Activated CD4-positive, alpha-beta memory T cell treated with anti-CD3 and anti-CD28 coated beads for 36 hours (primary cell): ENCODE measurements at regions not wholly inside any gene's neighbourhood (a gene's known extent, or its start where the extent isn't known, plus 50 kb on each side); places are given as distances from the start of the nearest gene placed in this dataset.
"Not testable (repeated sequence)": the region's sequence is repeated elsewhere in the genome, so short reads cannot be mapped to it uniquely, and the experiment has no call there.

Experiments
- CTCF ChIA-PET: fragments of 350-600 bp; sonication (Branson Sonifier 250); formaldehyde crosslinking; loops from one replicate; lab custom pipeline; 2021; ENCODE audit warnings: antibody characterized with exemption, inconsistent platforms; lab: Charles Lee
- POLR2A ChIA-PET: fragments of 350-600 bp; sonication (Branson Sonifier 250); formaldehyde crosslinking; loops from one replicate; lab custom pipeline; 2021; ENCODE audit warnings: antibody characterized with exemption; lab: Charles Lee
- DNase-seq: peaks from one replicate; pipeline ENCODE4 v3.0.0-alpha.2; 2020
- H3K27ac Mint-ChIP-seq: one replicate; pipeline ENCODE4 v1.8.0; 2021; ENCODE audit warnings: mixed read lengths
- H3K27me3 Mint-ChIP-seq: one replicate; pipeline ENCODE4 v1.8.0; 2021; ENCODE audit warnings: mixed read lengths
- H3K36me3 Mint-ChIP-seq: one replicate; pipeline ENCODE4 v1.8.0; 2021; ENCODE audit warnings: mixed read lengths
- H3K4me1 Mint-ChIP-seq: one replicate; pipeline ENCODE4 v1.8.0; 2021; ENCODE audit warnings: low read depth, mixed read lengths
- H3K4me3 Mint-ChIP-seq: one replicate; pipeline ENCODE4 v1.8.0; 2021; ENCODE audit warnings: mild to moderate bottlenecking, mixed read lengths
- H3K9me3 Mint-ChIP-seq: one replicate; pipeline ENCODE4 v1.8.0; 2021; ENCODE audit warnings: mixed read lengths
- intact Hi-C: fragments of 100-400 bp; cut with micrococcal nuclease; formaldehyde crosslinking; loops from one replicate; pipeline ENCODE4 v1.15.1; 2023

DNA sequence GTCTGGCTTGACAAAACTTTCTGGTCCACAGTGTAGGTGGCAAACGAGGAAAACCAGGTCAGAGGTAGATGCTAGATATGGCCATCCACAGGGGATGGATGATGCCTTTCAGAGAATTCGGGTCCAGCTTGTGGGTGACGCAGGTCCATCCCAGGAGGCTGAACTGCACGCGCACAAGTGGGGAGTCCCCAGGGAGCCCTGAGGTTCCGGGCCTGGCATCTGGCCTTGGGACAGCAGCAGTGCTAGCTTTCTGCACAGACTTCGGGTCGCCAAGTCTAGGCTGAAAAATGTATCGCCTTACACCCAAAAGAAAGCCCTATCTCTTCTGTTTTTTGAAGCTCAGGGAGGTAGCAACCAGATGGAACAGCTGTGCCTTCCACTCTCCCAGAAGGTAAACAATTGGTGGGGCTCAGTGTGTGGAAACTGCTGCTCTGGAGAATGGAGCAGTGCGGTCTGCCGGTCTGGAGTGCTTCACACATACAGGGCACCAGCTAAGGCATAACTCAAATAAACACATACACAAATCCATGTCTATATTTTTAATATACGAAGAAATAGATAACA lies 119.3 kb upstream of the ACBD5 start:
- H3K36me3 Mint-ChIP-seq: no peaks in the 10 kb centered on the region
- H3K9me3 Mint-ChIP-seq: no peaks in the 10 kb centered on the region
- intact Hi-C loops: loop anchor here (2.0 kb wide), 1 partner anchor 135 kb away; no protein-coding TSS in a partner anchor
- no peak overlapping the region for H3K4me3 Mint-ChIP-seq
- POLR2A ChIA-PET: interaction anchor here (1.1 kb wide), 1 partner anchor 15 kb away, joined by 3 read pairs; no protein-coding TSS in a partner anchor
- no peaks in the 10 kb centered on the region for H3K4me1 Mint-ChIP-seq
- CTCF ChIA-PET: interaction anchor here (0.6 to 2.6 kb wide), 13 partner anchors 11 to 769 kb away, joined by 3 to 11 read pairs (median 3); no protein-coding TSS in a partner anchor
- H3K27me3 Mint-ChIP-seq: no peaks in the 10 kb centered on the region
- no peak overlapping the region for H3K27ac Mint-ChIP-seq
- DNase-seq: no peak

GRCh38 chr10:27356738-27357137 lies 116.1 kb upstream of the ACBD5 start:
- H3K27me3 Mint-ChIP-seq: peaks cover 4% of the 10 kb centered on the region

GRCh38 chr10:27355918-27356573 lies 115.4 kb upstream of the ACBD5 start:
- Mint-ChIP-seq H3K36me3 (no peaks in the 10 kb centered on the region), H3K27ac (no peak overlapping the region), H3K27me3 (peaks cover 6% of the 10 kb centered on the region), H3K4me1 (no peaks in the 10 kb centered on the region), H3K4me3 (no peak overlapping the region), H3K9me3 (no peaks in the 10 kb centered on the region)
- ChIA-PET POLR2A (no interaction called here), CTCF (interaction anchor here (0.7 to 1.1 kb wide), 2 partner anchors 56 to 464 kb away, joined by 3 read pairs; no protein-coding TSS in a partner anchor)
- no peak for DNase-seq
- intact Hi-C loops: no loop called here

More at GRCh38 chr10:27356738-27357137, 116.1 kb upstream of the ACBD5 start:
- POLR2A ChIA-PET: no interaction called here
- Mint-ChIP-seq H3K36me3 (no peaks in the 10 kb centered on the region), H3K4me3 (no peak overlapping the region), H3K27ac (no peak overlapping the region), H3K4me1 (no peaks in the 10 kb centered on the region), H3K9me3 (no peaks in the 10 kb centered on the region)
- DNase-seq: no peak
- CTCF ChIA-PET: interaction anchor here (0.7 to 1.1 kb wide), 2 partner anchors 55 to 465 kb away, joined by 3 read pairs; no protein-coding TSS in a partner anchor
- intact Hi-C loops: no loop called here

GRCh38 chr10:27354643-27355270 lies 114.2 kb upstream of the ACBD5 start:
- H3K4me1 Mint-ChIP-seq, H3K4me3 Mint-ChIP-seq, H3K27ac Mint-ChIP-seq, H3K9me3 Mint-ChIP-seq, H3K36me3 Mint-ChIP-seq, POLR2A ChIA-PET, DNase-seq, intact Hi-C loops: not testable (repeated sequence)
- CTCF ChIA-PET: interaction anchor here (0.6 kb wide), 1 partner anchor 468 kb away, joined by 3 read pairs; no protein-coding TSS in a partner anchor
- peaks cover 11% of the 10 kb centered on the region for H3K27me3 Mint-ChIP-seq

DNA sequence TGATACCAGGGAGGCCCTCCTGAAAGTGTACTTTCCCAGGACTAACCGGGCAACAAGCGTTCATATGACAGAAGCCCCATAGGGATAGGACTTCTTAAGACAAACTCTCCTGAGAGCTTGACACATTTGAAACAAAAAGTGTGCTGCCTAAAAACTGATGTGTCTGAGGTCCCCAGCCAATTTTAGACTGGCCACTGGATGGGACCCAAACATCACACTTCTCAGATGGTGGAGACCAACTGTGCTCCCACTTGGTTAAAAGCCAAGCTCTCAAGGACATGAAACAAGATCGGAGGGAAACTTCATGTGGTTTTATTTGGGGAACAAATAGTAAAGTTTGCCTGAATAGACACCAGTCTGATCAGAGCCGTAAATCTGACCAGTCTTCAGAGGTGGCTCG lies 113.5 kb upstream of the ACBD5 start:
- CTCF ChIA-PET, H3K4me3 Mint-ChIP-seq, H3K36me3 Mint-ChIP-seq, intact Hi-C loops, POLR2A ChIA-PET, H3K27ac Mint-ChIP-seq, H3K9me3 Mint-ChIP-seq, H3K4me1 Mint-ChIP-seq, DNase-seq: not testable (repeated sequence)
- H3K27me3 Mint-ChIP-seq: peaks cover 12% of the 10 kb centered on the region

DNA sequence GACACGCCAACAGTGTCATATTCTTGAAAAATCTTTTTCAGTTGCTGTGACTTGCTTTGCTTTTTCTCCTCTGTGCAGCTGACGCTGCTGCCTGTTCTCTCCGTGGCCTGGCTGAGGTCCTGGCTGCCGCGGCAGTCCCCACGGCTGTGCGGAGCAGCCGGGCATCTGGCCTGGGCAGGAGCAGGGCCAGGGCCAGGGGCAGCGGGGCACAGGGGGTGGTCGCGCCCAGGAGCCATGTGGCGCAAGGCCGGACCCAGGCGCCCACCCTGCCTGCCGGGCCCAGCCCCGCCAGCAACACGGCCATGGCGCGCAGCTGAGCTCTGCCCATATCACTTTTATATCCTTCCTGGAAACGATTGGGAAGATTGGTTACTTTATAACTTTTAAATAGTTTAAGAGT lies 109.4 kb upstream of the ACBD5 start:
- no peaks in the 10 kb centered on the region for H3K9me3 Mint-ChIP-seq
- no peak overlapping the region for H3K4me3 Mint-ChIP-seq
- POLR2A ChIA-PET: no interaction called here
- DNase-seq: no peak
- peaks cover 22% of the 10 kb centered on the region for H3K27me3 Mint-ChIP-seq
- CTCF ChIA-PET: no interaction called here
- intact Hi-C loops: loop anchor here (5.0 kb wide), 1 partner anchor 108 kb away; the partner anchor contains the start of gene ACBD5
- no peaks in the 10 kb centered on the region for H3K36me3 Mint-ChIP-seq
- peaks cover 16% of the 10 kb centered on the region for H3K4me1 Mint-ChIP-seq
- no peak overlapping the region for H3K27ac Mint-ChIP-seq

GRCh38 chr10:27347827-27348207 lies 107.2 kb upstream of the ACBD5 start:
- POLR2A ChIA-PET, H3K4me3 Mint-ChIP-seq, H3K27ac Mint-ChIP-seq, H3K9me3 Mint-ChIP-seq, DNase-seq, H3K36me3 Mint-ChIP-seq: not testable (repeated sequence)
- peaks cover 29% of the 10 kb centered on the region for H3K4me1 Mint-ChIP-seq
- peaks cover 21% of the 10 kb centered on the region for H3K27me3 Mint-ChIP-seq
- intact Hi-C loops: loop anchor here (5.0 kb wide), 1 partner anchor 106 kb away; the partner anchor contains the start of gene ACBD5
- CTCF ChIA-PET: interaction anchor here (1.4 kb wide), 1 partner anchor 12 kb away, joined by 6 read pairs; no protein-coding TSS in a partner anchor

DNA sequence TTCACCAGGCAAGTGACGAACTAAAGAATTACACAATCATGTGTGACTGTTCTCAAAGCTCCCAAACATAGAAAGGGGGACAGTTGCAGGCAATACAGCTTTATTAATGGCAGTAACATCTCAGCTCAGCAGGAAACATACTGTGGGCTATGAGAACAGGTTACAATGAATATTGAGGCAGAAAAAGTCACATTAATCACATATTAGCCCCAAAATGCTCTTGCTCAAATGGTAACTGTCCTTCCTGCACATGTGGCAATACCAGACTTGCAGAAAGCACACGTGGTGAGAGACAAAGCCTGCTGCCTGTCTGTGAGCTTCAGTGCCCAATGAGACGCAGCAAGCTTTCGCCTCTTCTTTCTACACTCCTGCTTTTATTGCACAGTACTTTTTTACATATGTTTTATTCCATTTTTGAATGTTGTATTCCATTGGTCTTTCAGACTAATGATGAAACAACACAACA lies 104.9 kb upstream of the ACBD5 start:
- ChIA-PET POLR2A (interaction anchor here (0.7 to 1.3 kb wide), 3 partner anchors 14 to 105 kb away, joined by 3 to 5 read pairs (median 3); partner anchors contain the start of gene ACBD5), CTCF (interaction anchor here (1.2 to 1.5 kb wide), 2 partner anchors 15 to 484 kb away, joined by 3 to 7 read pairs; partner anchors contain the start of gene ABI1)
- intact Hi-C loops: loop anchor here (1.0 to 5.0 kb wide), 2 partner anchors 103 to 564 kb away; partner anchors contain the start of gene ACBD5
- peaks cover 11% of the 10 kb centered on the region for H3K27me3 Mint-ChIP-seq
- H3K4me1 Mint-ChIP-seq: peaks cover 29% of the 10 kb centered on the region
- peak overlapping the region; percentile 65 for H3K27ac Mint-ChIP-seq
- H3K36me3 Mint-ChIP-seq: no peaks in the 10 kb centered on the region
- no peak overlapping the region for H3K4me3 Mint-ChIP-seq
- no peak for DNase-seq
- H3K9me3 Mint-ChIP-seq: no peaks in the 10 kb centered on the region

GRCh38 chr10:27344568-27345454 lies 104.2 kb upstream of the ACBD5 start:
- peak; percentile 30 for DNase-seq
- Mint-ChIP-seq H3K27me3 (peaks cover 11% of the 10 kb centered on the region), H3K27ac (peak overlapping the region; percentile 65), H3K9me3 (no peaks in the 10 kb centered on the region), H3K36me3 (no peaks in the 10 kb centered on the region), H3K4me3 (no peak overlapping the region), H3K4me1 (peaks cover 29% of the 10 kb centered on the region)
- intact Hi-C loops: loop anchor here (1.0 to 5.0 kb wide), 2 partner anchors 103 to 564 kb away; partner anchors contain the start of gene ACBD5
- ChIA-PET CTCF (interaction anchor here (1.2 to 1.5 kb wide), 2 partner anchors 16 to 483 kb away, joined by 3 to 7 read pairs; partner anchors contain the start of gene ABI1), POLR2A (interaction anchor here (0.7 to 1.3 kb wide), 4 partner anchors 15 to 105 kb away, joined by 3 to 5 read pairs (median 3); partner anchors contain the start of gene ACBD5)

DNA sequence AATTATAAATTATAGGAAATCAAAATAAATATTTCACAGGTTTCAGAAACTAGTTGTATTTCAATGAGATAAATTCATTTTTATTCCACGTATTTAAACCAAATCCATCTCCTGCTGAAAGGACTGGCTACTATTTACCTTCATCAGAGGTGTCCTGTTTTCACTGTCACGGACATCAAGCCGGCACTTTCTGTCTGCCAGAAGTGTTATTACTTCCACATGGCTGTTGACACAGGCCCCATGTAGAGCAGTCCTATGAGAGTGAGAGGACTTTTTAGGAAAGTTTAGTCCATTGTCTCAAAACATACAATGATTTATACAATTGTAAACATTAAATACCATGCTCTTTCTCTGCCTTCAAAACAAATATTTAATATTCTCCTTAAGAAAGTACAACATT lies 100.4 kb upstream of the ACBD5 start:
- peaks cover 22% of the 10 kb centered on the region for H3K4me1 Mint-ChIP-seq
- H3K36me3 Mint-ChIP-seq: no peaks in the 10 kb centered on the region
- H3K9me3 Mint-ChIP-seq: no peaks in the 10 kb centered on the region
- H3K27me3 Mint-ChIP-seq: peaks cover 4% of the 10 kb centered on the region
- H3K27ac Mint-ChIP-seq: no peak overlapping the region
- DNase-seq: no peak
- ChIA-PET POLR2A (no interaction called here), CTCF (no interaction called here)
- H3K4me3 Mint-ChIP-seq: no peak overlapping the region
- intact Hi-C loops: no loop called here

DNA sequence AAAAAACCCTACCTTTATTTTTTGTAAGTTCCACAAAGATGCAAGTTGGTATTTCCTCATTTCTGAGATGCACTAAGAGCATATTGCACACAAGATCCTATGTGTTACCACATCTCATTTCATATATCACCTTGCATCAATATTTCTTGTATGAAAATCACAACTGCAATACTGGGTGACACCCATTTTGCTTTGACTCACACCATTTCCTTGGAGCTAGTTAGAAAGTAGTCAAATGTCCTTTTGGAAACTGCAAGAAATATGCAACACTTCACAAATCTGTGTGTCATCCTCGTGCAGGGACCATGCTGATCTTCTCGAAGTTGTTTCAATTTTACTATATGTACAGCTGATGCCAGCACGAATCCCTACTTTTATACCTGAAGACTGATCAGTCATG lies 94.6 kb upstream of the ACBD5 start:
- intact Hi-C loops, H3K9me3 Mint-ChIP-seq, H3K36me3 Mint-ChIP-seq, POLR2A ChIA-PET, H3K4me1 Mint-ChIP-seq, H3K27me3 Mint-ChIP-seq, H3K27ac Mint-ChIP-seq, DNase-seq, H3K4me3 Mint-ChIP-seq: not testable (repeated sequence)
- CTCF ChIA-PET: interaction anchor here (1.0 kb wide), 1 partner anchor 111 kb away, joined by 4 read pairs; no protein-coding TSS in a partner anchor
